ENCODE measurements at regions not wholly inside any gene's neighbourhood (a gene's known extent, or its start where the extent isn't known, plus 50 kb on each side); places are given as distances from the start of the nearest gene placed in this dataset.

- TF ChIP-seq CTCF (IDR thresholded peaks at IDR 0.05; ENCODE audit: low read length) (no peak), EZH2 (IDR thresholded peaks at IDR 0.05; ENCODE audit: borderline replicate concordance, low read length) (no peak)
Observed at GRCh38 chr1:190019717-190020116, 457.9 kb downstream of the BRINP3 start.
